Right renal pelvis (tissue), 4 donors: ENCODE measurements at regions not wholly inside any gene's neighbourhood (a gene's known extent, or its start where the extent isn't known, plus 50 kb on each side); places are given as distances from the start of the nearest gene placed in this dataset.

Source experiments
- DNase-seq, 4 donors: peaks; one replicate each; pipeline ENCODE4 v3.0.0-alpha.2; 2013; ENCODE audit warnings: low read depth in 4 of 4, low spot score in 3 of 4, missing footprints in 1 of 4

DNA sequence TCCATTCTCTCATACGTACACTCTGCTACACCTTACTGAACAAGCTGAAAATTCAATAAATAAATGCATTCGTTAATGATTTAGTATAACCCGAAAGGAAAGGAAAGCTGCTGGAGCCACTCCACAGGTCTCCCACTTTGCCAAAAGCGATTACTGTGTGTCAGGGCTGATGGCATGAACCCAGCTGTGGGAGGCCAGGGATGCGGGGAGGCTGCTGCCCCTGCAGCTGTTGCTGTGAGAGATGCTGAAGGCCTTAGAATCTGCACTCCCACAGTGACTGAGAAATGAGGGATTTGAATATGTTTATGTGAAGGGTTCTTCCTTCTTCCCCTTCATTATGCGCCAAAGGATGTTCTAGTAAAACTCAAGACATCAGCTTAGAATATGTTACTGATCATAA lies 58.7 kb upstream of the NBEA start:
- DNase-seq: no peak

GRCh38 chr13:34884366-34884765 lies 57.7 kb upstream of the NBEA start:
- DNase-seq: no peak

GRCh38 chr13:34886121-34886875 lies 55.8 kb upstream of the NBEA start:
- DNase-seq: no peak

GRCh38 chr13:34886987-34887386 lies 55.1 kb upstream of the NBEA start:
- DNase-seq: no peak
